ENCODE measurements at regions not wholly inside any gene's neighbourhood (a gene's known extent, or its start where the extent isn't known, plus 50 kb on each side); places are given as distances from the start of the nearest gene placed in this dataset.

- TF ChIP-seq CTCF (optimal IDR thresholded peaks at IDR 0.05 in 1 of 3, IDR thresholded peaks at IDR 0.05 in 1 of 3, conservative IDR thresholded peaks at IDR 0.05 in 1 of 3; ENCODE audit: extremely low read depth in 1 of 3, insufficient read depth in 2 of 3, low read length in 3 of 3) (no peak), EZH2 (IDR thresholded peaks at IDR 0.05; ENCODE audit: low read length) (no peak)
These were observed 113.8 kb upstream of the SALL3 start for GRCh38 chr18:78865771-78866310.

Data from keratinocyte (primary cell).